ENCODE measurements at regions not wholly inside any gene's neighbourhood (a gene's known extent, or its start where the extent isn't known, plus 50 kb on each side); places are given as distances from the start of the nearest gene placed in this dataset.

- Histone ChIP-seq H3K79me2 (ENCODE audit: control insufficient read depth, low read length) (no peaks in the 10 kb centered on the region), H3K4me1 (ENCODE audit: control insufficient read depth, low read length) (no peaks in the 10 kb centered on the region), H3K36me3 (ENCODE audit: control insufficient read depth, low read length) (no peaks in the 10 kb centered on the region), H3K4me2 (ENCODE audit: low read length) (no peak overlapping the region), H3K9me3 (ENCODE audit: control insufficient read depth, insufficient read depth, low read length) (no peaks in the 10 kb centered on the region), H3F3A (ENCODE audit: control insufficient read depth, insufficient read depth) (no peaks in the 10 kb centered on the region), H3K27me3 (ENCODE audit: control insufficient read depth, low read length) (no peaks in the 10 kb centered on the region), H3K27ac (ENCODE audit: low read depth, low read length) (no peak overlapping the region), H3K9me2 (replicated peaks; ENCODE audit: control insufficient read depth, low read length) (no peaks in the 10 kb centered on the region), H3K4me3 (ENCODE audit: low read length) (no peak overlapping the region), H4K20me1 (ENCODE audit: control insufficient read depth, insufficient read depth, low read depth, low read length) (no peaks in the 10 kb centered on the region)
- TF ChIP-seq, protein P1, sequence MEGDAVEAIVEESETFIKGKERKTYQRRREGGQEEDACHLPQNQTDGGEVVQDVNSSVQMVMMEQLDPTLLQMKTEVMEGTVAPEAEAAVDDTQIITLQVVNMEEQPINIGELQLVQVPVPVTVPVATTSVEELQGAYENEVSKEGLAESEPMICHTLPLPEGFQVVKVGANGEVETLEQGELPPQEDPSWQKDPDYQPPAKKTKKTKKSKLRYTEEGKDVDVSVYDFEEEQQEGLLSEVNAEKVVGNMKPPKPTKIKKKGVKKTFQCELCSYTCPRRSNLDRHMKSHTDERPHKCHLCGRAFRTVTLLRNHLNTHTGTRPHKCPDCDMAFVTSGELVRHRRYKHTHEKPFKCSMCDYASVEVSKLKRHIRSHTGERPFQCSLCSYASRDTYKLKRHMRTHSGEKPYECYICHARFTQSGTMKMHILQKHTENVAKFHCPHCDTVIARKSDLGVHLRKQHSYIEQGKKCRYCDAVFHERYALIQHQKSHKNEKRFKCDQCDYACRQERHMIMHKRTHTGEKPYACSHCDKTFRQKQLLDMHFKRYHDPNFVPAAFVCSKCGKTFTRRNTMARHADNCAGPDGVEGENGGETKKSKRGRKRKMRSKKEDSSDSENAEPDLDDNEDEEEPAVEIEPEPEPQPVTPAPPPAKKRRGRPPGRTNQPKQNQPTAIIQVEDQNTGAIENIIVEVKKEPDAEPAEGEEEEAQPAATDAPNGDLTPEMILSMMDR (IDR thresholded peaks at IDR 0.05; ENCODE audit: low read depth, low read length, poor library complexity, severe bottlenecking) = no peak
- TF ChIP-seq EZH2phosphoT487 (IDR thresholded peaks at IDR 0.05; ENCODE audit: borderline replicate concordance, low read length) = no peak
Measured at GRCh38 chr6:95784869-95785268, 207.5 kb downstream of the MANEA start.

DNA sequence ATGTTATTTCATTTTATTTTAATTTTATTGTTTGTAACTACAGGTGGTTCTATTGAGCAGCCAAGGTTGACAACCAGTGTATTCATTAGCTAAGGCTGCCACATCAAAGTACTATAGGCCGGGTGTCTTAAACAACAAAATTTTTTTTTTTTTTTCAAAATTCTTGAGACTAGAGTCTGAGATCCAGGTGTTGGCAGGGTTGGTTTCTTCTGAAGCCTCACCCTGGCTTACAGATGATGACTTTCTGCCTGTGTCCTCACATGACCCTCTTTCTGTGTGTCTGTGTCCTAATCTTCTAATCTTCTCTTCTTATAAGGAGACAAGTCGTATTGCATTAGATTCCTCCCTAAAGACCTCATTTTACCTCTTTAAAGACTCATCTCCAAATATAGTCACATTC, 208.4 kb downstream of the MANEA start:
- Histone ChIP-seq H4K20me1 (ENCODE audit: control insufficient read depth, insufficient read depth, low read depth, low read length) (no peaks in the 10 kb centered on the region), H3K27ac (ENCODE audit: low read depth, low read length) (no peak overlapping the region), H3K9me3 (ENCODE audit: control insufficient read depth, insufficient read depth, low read length) (no peaks in the 10 kb centered on the region), H3K9me2 (replicated peaks; ENCODE audit: control insufficient read depth, low read length) (no peaks in the 10 kb centered on the region), H3K4me1 (ENCODE audit: control insufficient read depth, low read length) (no peaks in the 10 kb centered on the region), H3K79me2 (ENCODE audit: control insufficient read depth, low read length) (no peaks in the 10 kb centered on the region), H3K4me2 (ENCODE audit: low read length) (no peak overlapping the region), H3K4me3 (ENCODE audit: low read length) (no peak overlapping the region), H3F3A (ENCODE audit: control insufficient read depth, insufficient read depth) (no peaks in the 10 kb centered on the region), H3K36me3 (ENCODE audit: control insufficient read depth, low read length) (no peaks in the 10 kb centered on the region), H3K27me3 (ENCODE audit: control insufficient read depth, low read length) (no peaks in the 10 kb centered on the region)
- TF ChIP-seq, protein P1 (IDR thresholded peaks at IDR 0.05; ENCODE audit: low read depth, low read length, poor library complexity, severe bottlenecking) = no peak
- TF ChIP-seq EZH2phosphoT487 (IDR thresholded peaks at IDR 0.05; ENCODE audit: borderline replicate concordance, low read length) = no peak

- H3K4me1 ChIP-seq (ENCODE audit: control insufficient read depth, low read length) = no peaks in the 10 kb centered on the region
- no peaks in the 10 kb centered on the region for H3K79me2 ChIP-seq (ENCODE audit: control insufficient read depth, low read length)
- H4K20me1 ChIP-seq (ENCODE audit: control insufficient read depth, insufficient read depth, low read depth, low read length) = no peaks in the 10 kb centered on the region
- no peak overlapping the region for H3K4me2 ChIP-seq (ENCODE audit: low read length)
- TF ChIP-seq EZH2phosphoT487 (IDR thresholded peaks at IDR 0.05; ENCODE audit: borderline replicate concordance, low read length) = no peak
- TF ChIP-seq, protein P1 (IDR thresholded peaks at IDR 0.05; ENCODE audit: low read depth, low read length, poor library complexity, severe bottlenecking) = no peak
- H3K4me3 ChIP-seq (ENCODE audit: low read length) = no peak overlapping the region
- no peaks in the 10 kb centered on the region for H3K36me3 ChIP-seq (ENCODE audit: control insufficient read depth, low read length)
- no peaks in the 10 kb centered on the region for H3K9me2 ChIP-seq (replicated peaks; ENCODE audit: control insufficient read depth, low read length)
- no peak overlapping the region for H3K27ac ChIP-seq (ENCODE audit: low read depth, low read length)
- H3K27me3 ChIP-seq (ENCODE audit: control insufficient read depth, low read length) = no peaks in the 10 kb centered on the region
- H3K9me3 ChIP-seq (ENCODE audit: control insufficient read depth, insufficient read depth, low read length) = no peaks in the 10 kb centered on the region
- H3F3A ChIP-seq (ENCODE audit: control insufficient read depth, insufficient read depth) = no peaks in the 10 kb centered on the region
Measured at GRCh38 chr6:95786802-95787201, 209.5 kb downstream of the MANEA start.

GRCh38 chr6:95790787-95791186, 213.5 kb downstream of the MANEA start:
- Histone ChIP-seq H3K27me3 (ENCODE audit: control insufficient read depth, low read length) (no peaks in the 10 kb centered on the region), H3K4me3 (ENCODE audit: low read length) (no peak overlapping the region), H3K9me3 (ENCODE audit: control insufficient read depth, insufficient read depth, low read length) (no peaks in the 10 kb centered on the region), H3K79me2 (ENCODE audit: control insufficient read depth, low read length) (no peaks in the 10 kb centered on the region), H3F3A (ENCODE audit: control insufficient read depth, insufficient read depth) (no peaks in the 10 kb centered on the region), H3K4me2 (ENCODE audit: low read length) (no peak overlapping the region), H4K20me1 (ENCODE audit: control insufficient read depth, insufficient read depth, low read depth, low read length) (no peaks in the 10 kb centered on the region), H3K27ac (ENCODE audit: low read depth, low read length) (no peak overlapping the region), H3K4me1 (ENCODE audit: control insufficient read depth, low read length) (no peaks in the 10 kb centered on the region), H3K9me2 (replicated peaks; ENCODE audit: control insufficient read depth, low read length) (no peaks in the 10 kb centered on the region), H3K36me3 (ENCODE audit: control insufficient read depth, low read length) (no peaks in the 10 kb centered on the region)
- no peak for TF ChIP-seq EZH2phosphoT487 (IDR thresholded peaks at IDR 0.05; ENCODE audit: borderline replicate concordance, low read length)
- TF ChIP-seq, protein P1 (IDR thresholded peaks at IDR 0.05; ENCODE audit: low read depth, low read length, poor library complexity, severe bottlenecking) = no peak
